ENCODE measurements at regions not wholly inside any gene's neighbourhood (a gene's known extent, or its start where the extent isn't known, plus 50 kb on each side); places are given as distances from the start of the nearest gene placed in this dataset.

DNA sequence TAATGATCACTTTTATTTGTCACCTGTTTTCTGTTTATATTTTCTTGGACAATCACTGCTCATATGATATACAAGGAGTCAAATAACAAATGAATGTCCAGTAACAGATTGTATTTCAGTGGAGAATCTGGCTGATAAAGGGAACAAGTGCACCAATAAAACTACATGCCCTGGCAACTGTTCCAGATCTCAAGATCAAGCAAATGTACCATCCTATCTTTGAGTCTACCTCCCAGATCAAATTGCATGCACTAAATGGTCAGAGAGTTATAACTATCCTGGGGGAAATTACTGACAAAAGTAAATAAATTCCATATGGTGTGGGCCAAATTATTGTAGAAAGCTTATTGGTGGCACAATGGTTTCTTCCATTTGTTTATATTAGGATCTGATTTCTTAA, 452.8 kb downstream of the MBD2 start:
- H2BK20ac ChIP-seq (ENCODE audit: low read depth, low read length, poor library complexity, severe bottlenecking), result no peak overlapping the region
- Mint-ChIP-seq H3K27ac (no peak overlapping the region), H3K27me3 (ENCODE audit: low read depth) (no peaks in the 10 kb centered on the region), H3K4me1 (no peaks in the 10 kb centered on the region), H3K4me3 (no peak overlapping the region), H3K36me3 (ENCODE audit: insufficient read depth in 1 of 3, low read depth in 3 of 3) (peaks cover 0 to 12% (median 0%) of the 10 kb centered on the region in 3 experiments; a peak in 3 of 7 replicates), H3K9me3 (peaks cover 16 to 19% of the 10 kb centered on the region in 2 experiments)
- H3T11ph ChIP-seq (ENCODE audit: low read length), result no peak overlapping the region
- H4K20me1 ChIP-seq (ENCODE audit: control insufficient read depth, insufficient read depth, insufficient read length), result no peaks in the 10 kb centered on the region
- H3K56ac ChIP-seq (ENCODE audit: insufficient read length, low read depth, low read length), result no peak overlapping the region
- DNase-seq, result no peak
- no peak overlapping the region for H2BK12ac ChIP-seq (ENCODE audit: insufficient read length, low read depth, low read length)
- H3K27me3 ChIP-seq (ENCODE audit: insufficient read depth, low read length), result no peaks in the 10 kb centered on the region
- no peak overlapping the region for H4K5ac ChIP-seq (ENCODE audit: insufficient read length, low read depth, low read length)
- no peak overlapping the region for H3K18ac ChIP-seq (ENCODE audit: insufficient read length, low read depth, low read length)
- no peak overlapping the region for H2BK5ac ChIP-seq (ENCODE audit: insufficient read length, low read length)
- no peak overlapping the region for H3K14ac ChIP-seq (ENCODE audit: insufficient read depth, low read length)
- H3K4me1 ChIP-seq (ENCODE audit: insufficient read depth, low read length), result no peaks in the 10 kb centered on the region
- no peaks in the 10 kb centered on the region for H3K79me2 ChIP-seq (ENCODE audit: insufficient read depth, low read length)
- H3K9ac ChIP-seq (ENCODE audit: extremely low read depth, insufficient read length, low read length), result no peak overlapping the region
- no peak overlapping the region for H2BK15ac ChIP-seq (ENCODE audit: low read depth, low read length)
- H2BK120ac ChIP-seq (ENCODE audit: low read depth, low read length, poor library complexity, severe bottlenecking), result no peak overlapping the region
- H4K91ac ChIP-seq (ENCODE audit: insufficient read length, low read depth, low read length), result no peak overlapping the region
- no peak overlapping the region for H2AK5ac ChIP-seq (ENCODE audit: insufficient read length, low read length)
- H3K4ac ChIP-seq (ENCODE audit: low read depth, low read length), result no peak overlapping the region
- TF ChIP-seq, protein P1, sequence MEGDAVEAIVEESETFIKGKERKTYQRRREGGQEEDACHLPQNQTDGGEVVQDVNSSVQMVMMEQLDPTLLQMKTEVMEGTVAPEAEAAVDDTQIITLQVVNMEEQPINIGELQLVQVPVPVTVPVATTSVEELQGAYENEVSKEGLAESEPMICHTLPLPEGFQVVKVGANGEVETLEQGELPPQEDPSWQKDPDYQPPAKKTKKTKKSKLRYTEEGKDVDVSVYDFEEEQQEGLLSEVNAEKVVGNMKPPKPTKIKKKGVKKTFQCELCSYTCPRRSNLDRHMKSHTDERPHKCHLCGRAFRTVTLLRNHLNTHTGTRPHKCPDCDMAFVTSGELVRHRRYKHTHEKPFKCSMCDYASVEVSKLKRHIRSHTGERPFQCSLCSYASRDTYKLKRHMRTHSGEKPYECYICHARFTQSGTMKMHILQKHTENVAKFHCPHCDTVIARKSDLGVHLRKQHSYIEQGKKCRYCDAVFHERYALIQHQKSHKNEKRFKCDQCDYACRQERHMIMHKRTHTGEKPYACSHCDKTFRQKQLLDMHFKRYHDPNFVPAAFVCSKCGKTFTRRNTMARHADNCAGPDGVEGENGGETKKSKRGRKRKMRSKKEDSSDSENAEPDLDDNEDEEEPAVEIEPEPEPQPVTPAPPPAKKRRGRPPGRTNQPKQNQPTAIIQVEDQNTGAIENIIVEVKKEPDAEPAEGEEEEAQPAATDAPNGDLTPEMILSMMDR (conservative IDR thresholded peaks at IDR 0.05), result no peak
- no peak overlapping the region for H2AFZ ChIP-seq (ENCODE audit: low read length)
- H3K9me3 ChIP-seq (ENCODE audit: control insufficient read depth, low read depth, low read length), result no peaks in the 10 kb centered on the region
- H3K79me1 ChIP-seq (ENCODE audit: insufficient read depth, low read depth, low read length, poor library complexity, severe bottlenecking), result no peaks in the 10 kb centered on the region
- no peak overlapping the region for H4K8ac ChIP-seq (replicated peaks; ENCODE audit: insufficient read length, low read depth, low read length)
- no peak overlapping the region for H3K4me2 ChIP-seq (ENCODE audit: insufficient read depth, insufficient read length, low read length)
- no peak overlapping the region for H3K27ac ChIP-seq (ENCODE audit: insufficient read length, low read depth, low read length)
- no peak overlapping the region for H3K23ac ChIP-seq (ENCODE audit: insufficient read length, low read depth, low read length)
- no peaks in the 10 kb centered on the region for H3K23me2 ChIP-seq (ENCODE audit: insufficient read length, low read depth, low read length, poor library complexity, severe bottlenecking)

Data from H9 (cell line).